IPS DF 6.9 (cell line): ENCODE measurements at regions not wholly inside any gene's neighbourhood (a gene's known extent, or its start where the extent isn't known, plus 50 kb on each side); places are given as distances from the start of the nearest gene placed in this dataset.

Experiments used
- DNase-seq: peaks from one replicate; pipeline ENCODE4 v3.0.0-alpha.2; 2013; ENCODE audit warnings: low read depth, low spot score
- H3K27ac ChIP-seq: one replicate; pipeline ENCODE4 v1.5.1; 2013; ENCODE audit warnings: low read length, control low read depth
- H3K27me3 ChIP-seq: 2 replicates; pipeline ENCODE4 v1.6.1; 2013; ENCODE audit warnings: mild to moderate bottlenecking, low read length; ENCODE audit not compliant: control insufficient read depth, insufficient read depth
- H3K36me3 ChIP-seq: 2 replicates; pipeline ENCODE4 v1.6.1; 2013; ENCODE audit warnings: low read length; ENCODE audit not compliant: control insufficient read depth, insufficient read depth
- H3K4me1 ChIP-seq: 2 replicates; pipeline ENCODE4 v1.6.1; 2013; ENCODE audit warnings: low read length; ENCODE audit not compliant: control insufficient read depth, insufficient read depth
- H3K4me3 ChIP-seq: 2 replicates; pipeline ENCODE4 v1.5.1; 2013; ENCODE audit warnings: mild to moderate bottlenecking, low read length
- H3K9me3 ChIP-seq: 2 replicates; pipeline ENCODE4 v1.6.1; 2013; ENCODE audit warnings: low read length, inconsistent platforms; ENCODE audit not compliant: control insufficient read depth, insufficient read depth
- WGBS: extraction: QIAGEN DNeasy Blood & Tissue Kit; methylation state at CpG from one replicate; pipeline ENCODE4 v1.1.7; 2013; ENCODE audit warnings: mixed read lengths, missing lambda C conversion rate; ENCODE audit not compliant: insufficient read length, insufficient coverage; 5-methylcytosine and 5-hydroxymethylcytosine counted together

GRCh38 chr6:90435207-90435899 is 138.7 kb upstream of the BACH2 start:
- Histone ChIP-seq H3K4me3 (no peak overlapping the region), H3K27ac (no peak overlapping the region), H3K27me3 (no peaks in the 10 kb centered on the region), H3K9me3 (no peaks in the 10 kb centered on the region; the same call in 1 of the 2 replicates), H3K36me3 (no peaks in the 10 kb centered on the region), H3K4me1 (peaks cover 4% of the 10 kb centered on the region; the same call in 1 of the 2 replicates)
- no peak for DNase-seq
- WGBS: no CpG with 5 or more reads among the region's 3 CpGs

- no peak for DNase-seq
- H3K4me1 ChIP-seq: peaks cover 4% of the 10 kb centered on the region; the same call in 1 of the 2 replicates
- no peak overlapping the region for H3K27ac ChIP-seq
- WGBS: no CpG with 5 or more reads among the region's 1 CpG
- no peaks in the 10 kb centered on the region for H3K36me3 ChIP-seq
- no peak overlapping the region for H3K4me3 ChIP-seq
- H3K27me3 ChIP-seq: no peaks in the 10 kb centered on the region
- H3K9me3 ChIP-seq: no peaks in the 10 kb centered on the region; the same call in 1 of the 2 replicates
These were observed 137.5 kb upstream of the BACH2 start for GRCh38 chr6:90434094-90434493.

DNA sequence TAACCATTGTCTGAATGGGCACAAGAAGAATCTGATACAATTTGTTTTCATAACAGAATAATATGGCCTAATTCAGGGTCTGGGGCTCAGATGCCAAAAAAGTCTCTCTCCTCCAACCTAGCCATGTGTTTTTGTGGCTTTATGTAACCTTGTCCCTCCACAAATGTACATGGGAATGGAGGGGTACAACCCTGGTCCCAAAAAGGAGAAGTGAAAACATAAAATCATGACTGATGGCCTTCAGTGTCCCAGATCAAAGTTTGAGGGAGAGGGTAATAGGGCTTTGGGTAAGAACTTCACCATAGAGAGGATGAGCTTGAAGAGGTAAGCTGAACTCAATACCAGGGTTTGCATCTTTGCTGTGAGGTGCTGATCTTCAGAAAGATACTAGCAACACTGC is 136.3 kb upstream of the BACH2 start:
- no peak for DNase-seq
- no peak overlapping the region for H3K4me3 ChIP-seq
- no peaks in the 10 kb centered on the region for H3K36me3 ChIP-seq
- peaks cover 4% of the 10 kb centered on the region; the same call in 1 of the 2 replicates for H3K4me1 ChIP-seq
- no peaks in the 10 kb centered on the region for H3K9me3 ChIP-seq
- no peaks in the 10 kb centered on the region for H3K27me3 ChIP-seq
- H3K27ac ChIP-seq: no peak overlapping the region

DNA sequence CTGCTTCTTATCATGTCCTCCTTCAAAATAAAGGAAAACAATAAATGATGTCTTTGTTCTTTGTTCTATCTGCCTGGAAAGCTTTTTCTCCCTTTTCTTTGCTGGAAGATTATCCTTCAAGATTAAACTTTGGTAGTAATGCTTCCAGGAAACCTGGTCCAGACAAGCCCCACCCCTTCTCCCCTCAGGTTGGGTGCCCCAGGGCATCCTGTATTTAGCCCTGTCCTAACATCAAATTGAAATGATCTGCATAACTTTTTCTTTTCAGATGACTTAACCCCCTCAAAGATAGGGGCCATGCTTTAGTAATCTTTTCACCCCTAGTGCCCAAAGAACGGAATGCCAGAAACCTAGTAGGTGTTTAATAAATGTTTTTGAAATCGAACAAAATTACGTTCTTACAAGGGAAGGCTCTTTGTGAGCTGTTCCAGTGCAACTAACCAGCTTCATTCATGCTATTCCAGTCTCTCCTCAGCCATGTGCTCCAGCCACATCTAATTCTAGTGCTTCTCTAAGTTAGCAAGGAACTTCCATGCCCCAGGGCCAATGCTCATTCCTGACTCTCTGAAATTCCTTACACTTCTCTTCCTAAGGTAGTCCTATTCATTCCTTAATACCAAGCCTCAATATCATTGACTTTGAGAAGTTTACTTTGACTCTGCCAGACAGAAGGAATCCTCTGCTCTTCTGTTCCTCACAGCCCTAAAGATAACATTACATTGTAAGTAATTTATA is 135.6 kb upstream of the BACH2 start:
- Histone ChIP-seq H3K27ac (no peak overlapping the region), H3K36me3 (no peaks in the 10 kb centered on the region), H3K27me3 (no peaks in the 10 kb centered on the region), H3K9me3 (no peaks in the 10 kb centered on the region), H3K4me3 (no peak overlapping the region), H3K4me1 (0 out of 2 replicates have a peak, but pooled peaks cover 2% of the 10 kb centered on the region)
- WGBS: no CpG with 5 or more reads among the region's 3 CpGs
- DNase-seq: no peak

- no peaks in the 10 kb centered on the region for H3K9me3 ChIP-seq
- H3K36me3 ChIP-seq: no peaks in the 10 kb centered on the region
- no peaks in the 10 kb centered on the region for H3K27me3 ChIP-seq
- no peak overlapping the region for H3K27ac ChIP-seq
- DNase-seq: no peak
- no peak overlapping the region for H3K4me3 ChIP-seq
- 0 out of 2 replicates have a peak, but pooled peaks cover 2% of the 10 kb centered on the region for H3K4me1 ChIP-seq
These were observed 134.9 kb upstream of the BACH2 start for GRCh38 chr6:90431576-90431975.

- no peaks in the 10 kb centered on the region for H3K36me3 ChIP-seq
- 0 out of 2 replicates have a peak, but pooled peaks cover 1% of the 10 kb centered on the region for H3K4me1 ChIP-seq
- H3K4me3 ChIP-seq: no peak overlapping the region
- no peak overlapping the region for H3K27ac ChIP-seq
- H3K9me3 ChIP-seq: no peaks in the 10 kb centered on the region
- DNase-seq: no peak
- H3K27me3 ChIP-seq: no peaks in the 10 kb centered on the region
These were observed 133.1 kb upstream of the BACH2 start for GRCh38 chr6:90429713-90430112.

GRCh38 chr6:90428514-90428913 is 131.9 kb upstream of the BACH2 start:
- Histone ChIP-seq H3K27ac (no peak overlapping the region), H3K4me1 (no peaks in the 10 kb centered on the region)
- WGBS: no CpG with 5 or more reads among the region's 1 CpG

DNA sequence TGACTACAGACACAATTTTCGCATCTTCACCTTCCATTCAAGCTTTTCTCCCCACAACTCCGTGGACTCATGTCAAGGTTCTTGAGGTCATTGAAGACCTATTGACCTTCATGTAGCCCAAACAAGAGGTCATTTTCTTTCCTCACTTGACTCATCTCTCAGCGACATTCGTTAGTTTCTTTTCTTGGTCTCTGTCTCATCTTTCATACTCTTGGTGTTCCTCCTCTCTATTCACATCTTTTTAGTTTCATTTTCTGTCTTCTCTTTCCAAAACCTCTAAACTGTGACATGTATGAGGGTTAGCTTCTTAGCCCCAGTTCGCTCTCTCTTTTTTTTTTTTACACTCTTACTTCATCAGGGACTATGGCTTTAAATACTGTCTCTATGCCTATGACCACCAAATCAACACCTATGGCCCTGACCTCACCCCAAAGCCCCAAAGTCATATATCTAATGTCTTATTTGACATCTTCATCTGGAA is 128.6 kb upstream of the BACH2 start:
- Histone ChIP-seq H3K4me3 (no peak overlapping the region), H3K27me3 (no peaks in the 10 kb centered on the region), H3K4me1 (no peaks in the 10 kb centered on the region), H3K36me3 (no peaks in the 10 kb centered on the region), H3K9me3 (no peaks in the 10 kb centered on the region), H3K27ac (no peak overlapping the region)
- no peak for DNase-seq
- no CpG with 5 or more reads among the region's 5 CpGs for WGBS

More at GRCh38 chr6:90428514-90428913, 131.9 kb upstream of the BACH2 start:
- no peaks in the 10 kb centered on the region for H3K36me3 ChIP-seq
- no peak overlapping the region for H3K4me3 ChIP-seq
- no peaks in the 10 kb centered on the region for H3K9me3 ChIP-seq
- no peaks in the 10 kb centered on the region for H3K27me3 ChIP-seq
- no peak for DNase-seq

DNA sequence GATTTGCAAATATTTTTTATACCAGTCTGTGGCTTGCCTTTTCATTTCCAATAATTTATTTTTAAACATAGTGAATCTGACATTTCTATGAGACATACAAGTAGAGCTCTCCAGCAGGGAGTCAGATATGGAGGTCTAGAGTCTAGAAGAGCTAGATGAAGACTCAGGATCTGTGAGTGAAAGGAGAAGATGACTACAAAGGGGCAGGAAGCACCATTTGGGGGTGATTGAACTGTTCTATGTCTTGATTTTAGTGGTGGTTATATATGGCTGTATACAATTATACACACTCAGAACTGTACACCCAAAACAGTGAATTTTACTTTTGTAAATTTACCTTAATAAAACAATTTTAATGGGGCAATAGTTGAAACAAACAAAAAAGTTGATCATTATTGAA is 127.9 kb upstream of the BACH2 start:
- Histone ChIP-seq H3K36me3 (no peaks in the 10 kb centered on the region), H3K27me3 (no peaks in the 10 kb centered on the region), H3K27ac (no peak overlapping the region), H3K4me3 (no peak overlapping the region), H3K4me1 (no peaks in the 10 kb centered on the region), H3K9me3 (no peaks in the 10 kb centered on the region)
- no peak for DNase-seq

GRCh38 chr6:90421666-90422065 is 125.0 kb upstream of the BACH2 start:
- DNase-seq: no peak
- no peaks in the 10 kb centered on the region for H3K4me1 ChIP-seq
- no peaks in the 10 kb centered on the region for H3K36me3 ChIP-seq
- WGBS: no CpG with 5 or more reads among the region's 1 CpG
- H3K4me3 ChIP-seq: no peak overlapping the region
- H3K27me3 ChIP-seq: no peaks in the 10 kb centered on the region
- H3K27ac ChIP-seq: no peak overlapping the region
- H3K9me3 ChIP-seq: no peaks in the 10 kb centered on the region

GRCh38 chr6:90420500-90420899 is 123.9 kb upstream of the BACH2 start:
- no peaks in the 10 kb centered on the region for H3K27me3 ChIP-seq
- WGBS: no CpG with 5 or more reads among the region's 6 CpGs
- H3K9me3 ChIP-seq: no peaks in the 10 kb centered on the region
- H3K4me3 ChIP-seq: no peak overlapping the region
- no peak overlapping the region for H3K27ac ChIP-seq
- H3K4me1 ChIP-seq: no peaks in the 10 kb centered on the region
- no peaks in the 10 kb centered on the region for H3K36me3 ChIP-seq
- DNase-seq: no peak
